Spleen (tissue), 11 donors: ENCODE measurements at regions not wholly inside any gene's neighbourhood (a gene's known extent, or its start where the extent isn't known, plus 50 kb on each side); places are given as distances from the start of the nearest gene placed in this dataset.

ENCODE experiments used
- DNase-seq: peaks from one replicate; pipeline ENCODE4 v3.0.0-alpha.2; 2020
- H3K27ac ChIP-seq, 8 donors: fragments of 200-600 bp; sonication (generic) in 7 of 8; 1 replicate in 4 of 8; 2 replicates in 4 of 8; pipeline versions ENCODE4 v1.5.0 to v1.8.0; 2016 to 2021; ENCODE audit warnings: inconsistent platforms in 4 of 8, mild to moderate bottlenecking in 4 of 8, moderate library complexity in 1 of 8
- H3K27me3 ChIP-seq, 7 donors: fragments of 200-600 bp; sonication (generic) in 6 of 7; replicated peaks in 1 of 7; 1 replicate in 4 of 7; 2 replicates in 3 of 7; pipeline versions ENCODE4 v1.5.0 to v1.8.0; 2016 to 2021; ENCODE audit warnings: inconsistent platforms in 3 of 7, mild to moderate bottlenecking in 1 of 7
- H3K36me3 ChIP-seq, 6 donors: fragments of 200-600 bp; sonication (generic) in 5 of 6; 1 replicate in 4 of 6; 2 replicates in 2 of 6; pipeline versions ENCODE4 v1.5.0 to v1.8.0; 2016 to 2021; ENCODE audit warnings: inconsistent platforms in 2 of 6
- H3K4me1 ChIP-seq, 6 donors: fragments of 200-600 bp; sonication (generic) in 5 of 6; 1 replicate in 3 of 6; 2 replicates in 3 of 6; pipeline versions ENCODE4 v1.5.0 to v1.8.0; 2016 to 2021; ENCODE audit warnings: inconsistent platforms in 3 of 6
- H3K4me3 ChIP-seq, 8 donors: fragments of 200-600 bp; sonication (generic) in 7 of 8; 1 replicate in 4 of 8; 2 replicates in 4 of 8; pipeline versions ENCODE4 v1.5.0 to v1.8.0; 2016 to 2021; ENCODE audit warnings: inconsistent platforms in 4 of 8, mild to moderate bottlenecking in 4 of 8, moderate library complexity in 2 of 8
- H3K9me3 ChIP-seq, 8 donors: fragments of 200-600 bp; sonication (generic) in 7 of 8; 1 replicate in 4 of 8; 2 replicates in 4 of 8; pipeline versions ENCODE4 v1.5.0 to v1.8.0; 2016 to 2021; ENCODE audit warnings: inconsistent platforms in 4 of 8
- POLR2A ChIP-seq, 3 donors: fragments of 450-650 bp; IDR thresholded peaks; one replicate each; pipeline ENCODE4 v1.5.1; 2017; ENCODE audit warnings: antibody characterized with exemption in 3 of 3, mild to moderate bottlenecking in 1 of 3
- POLR2AphosphoS5 ChIP-seq, 3 donors: sonication (generic); formaldehyde crosslinking; IDR thresholded peaks; one replicate each; pipeline ENCODE4 v1.5.1; 2017; ENCODE audit warnings: antibody characterized with exemption in 3 of 3
- WGBS, 5 donors: extraction: QIAGEN DNeasy Blood & Tissue Kit in 3 of 5; methylation state at CpG; one replicate each; pipeline versions ENCODE4 v1.1.5 to v1.1.7; 2013 to 2018; 5-methylcytosine and 5-hydroxymethylcytosine counted together
- intact Hi-C: fragments of 100-400 bp; cut with DNase I; formaldehyde crosslinking; loops from one replicate; pipeline ENCODE4 v1.15.0; 2023; ENCODE audit warnings: low total_unique reads
- TF ChIP-seq, protein P1 (sequence below), 11 experiments: fragments of 200-600 bp in 7 of 11; fragments of 450-650 bp in 4 of 11; sonication (generic) in 4 of 11; IDR thresholded peaks in 8 of 11; conservative IDR thresholded peaks in 3 of 11; 1 replicate in 7 of 11; 2 replicates in 4 of 11; pipeline versions ENCODE4 v1.4.0 to v1.8.0; 2016 to 2021; ENCODE audit warnings: antibody characterized with exemption in 11 of 11, inconsistent platforms in 4 of 11, mild to moderate bottlenecking in 1 of 11
- donor health status: healthy with polysubstance abuse.
- donor health status: DM: no; HTN: no; CAD: no; lungs with moderate emphysema.
- donor health status: DM: no; HTN: no; CAD: no.
- donor health status: Bipolar disorder and iron deficiency.
- donor health status: healthy.
- donor health status: DM: no; HTN: no; CAD: no.
- donor health status: DM: yes; HTN: yes; CAD: no.

- no peak for DNase-seq
- no peak overlapping the region for H3K27ac ChIP-seq
- peaks cover 0 to 5% (median 0%) of the 10 kb centered on the region in 6 donors for H3K4me1 ChIP-seq
- H3K27me3 ChIP-seq: peaks cover 0 to 56% (median 7%) of the 10 kb centered on the region in 7 donors
- 12 to 27% (median 18%) methylated on average over 28 to 34 of the region's 34 CpGs for WGBS, 5 donors
- H3K36me3 ChIP-seq: no peaks in the 10 kb centered on the region
- TF ChIP-seq, protein P1, sequence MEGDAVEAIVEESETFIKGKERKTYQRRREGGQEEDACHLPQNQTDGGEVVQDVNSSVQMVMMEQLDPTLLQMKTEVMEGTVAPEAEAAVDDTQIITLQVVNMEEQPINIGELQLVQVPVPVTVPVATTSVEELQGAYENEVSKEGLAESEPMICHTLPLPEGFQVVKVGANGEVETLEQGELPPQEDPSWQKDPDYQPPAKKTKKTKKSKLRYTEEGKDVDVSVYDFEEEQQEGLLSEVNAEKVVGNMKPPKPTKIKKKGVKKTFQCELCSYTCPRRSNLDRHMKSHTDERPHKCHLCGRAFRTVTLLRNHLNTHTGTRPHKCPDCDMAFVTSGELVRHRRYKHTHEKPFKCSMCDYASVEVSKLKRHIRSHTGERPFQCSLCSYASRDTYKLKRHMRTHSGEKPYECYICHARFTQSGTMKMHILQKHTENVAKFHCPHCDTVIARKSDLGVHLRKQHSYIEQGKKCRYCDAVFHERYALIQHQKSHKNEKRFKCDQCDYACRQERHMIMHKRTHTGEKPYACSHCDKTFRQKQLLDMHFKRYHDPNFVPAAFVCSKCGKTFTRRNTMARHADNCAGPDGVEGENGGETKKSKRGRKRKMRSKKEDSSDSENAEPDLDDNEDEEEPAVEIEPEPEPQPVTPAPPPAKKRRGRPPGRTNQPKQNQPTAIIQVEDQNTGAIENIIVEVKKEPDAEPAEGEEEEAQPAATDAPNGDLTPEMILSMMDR (IDR thresholded peaks at IDR 0.05 in 8 of 11, conservative IDR thresholded peaks at IDR 0.05 in 3 of 11): peak in 1 of 11 experiments; percentile 5
- peak in 1 of 3 donors; percentile 54 for TF ChIP-seq POLR2AphosphoS5 (IDR thresholded peaks at IDR 0.05)
- TF ChIP-seq POLR2A (IDR thresholded peaks at IDR 0.05): no peak
- H3K4me3 ChIP-seq: no peak overlapping the region
- no peaks in the 10 kb centered on the region for H3K9me3 ChIP-seq
- intact Hi-C loops: no loop called here
Observed at GRCh38 chr21:36542312-36543101, 62.6 kb upstream of the CLDN14 start.

- Histone ChIP-seq H3K4me3 (no peak overlapping the region), H3K27me3 (peaks cover 0 to 54% (median 7%) of the 10 kb centered on the region in 7 donors), H3K9me3 (no peaks in the 10 kb centered on the region), H3K4me1 (peaks cover 0 to 5% (median 0%) of the 10 kb centered on the region in 6 donors), H3K27ac (no peak overlapping the region), H3K36me3 (no peaks in the 10 kb centered on the region)
- TF ChIP-seq POLR2A (IDR thresholded peaks at IDR 0.05) (no peak), POLR2AphosphoS5 (IDR thresholded peaks at IDR 0.05) (no peak)
- TF ChIP-seq, protein P1 (IDR thresholded peaks at IDR 0.05 in 8 of 11, conservative IDR thresholded peaks at IDR 0.05 in 3 of 11): no peak
- DNase-seq: no peak
- intact Hi-C loops: no loop called here
- WGBS, 5 donors: 87 to 97% (median 95%) methylated on average over 3 to 4 of the region's 4 CpGs
Observed at GRCh38 chr21:36543924-36544323, 64.0 kb upstream of the CLDN14 start.

- Histone ChIP-seq H3K4me3 (no peak overlapping the region), H3K27ac (no peak overlapping the region), H3K4me1 (peaks cover 0 to 5% (median 0%) of the 10 kb centered on the region in 6 donors), H3K36me3 (no peaks in the 10 kb centered on the region), H3K9me3 (no peaks in the 10 kb centered on the region), H3K27me3 (peaks cover 0 to 51% (median 7%) of the 10 kb centered on the region in 7 donors)
- DNase-seq: no peak
- intact Hi-C loops: no loop called here
- TF ChIP-seq, protein P1 (IDR thresholded peaks at IDR 0.05 in 8 of 11, conservative IDR thresholded peaks at IDR 0.05 in 3 of 11): no peak
- TF ChIP-seq POLR2AphosphoS5 (IDR thresholded peaks at IDR 0.05): no peak
- TF ChIP-seq POLR2A (IDR thresholded peaks at IDR 0.05): no peak
- WGBS, 5 donors: 69 to 84% (median 79%) methylated on average over 9 of the region's 9 CpGs
Observed at GRCh38 chr21:36544545-36544944, 64.6 kb upstream of the CLDN14 start.

DNA sequence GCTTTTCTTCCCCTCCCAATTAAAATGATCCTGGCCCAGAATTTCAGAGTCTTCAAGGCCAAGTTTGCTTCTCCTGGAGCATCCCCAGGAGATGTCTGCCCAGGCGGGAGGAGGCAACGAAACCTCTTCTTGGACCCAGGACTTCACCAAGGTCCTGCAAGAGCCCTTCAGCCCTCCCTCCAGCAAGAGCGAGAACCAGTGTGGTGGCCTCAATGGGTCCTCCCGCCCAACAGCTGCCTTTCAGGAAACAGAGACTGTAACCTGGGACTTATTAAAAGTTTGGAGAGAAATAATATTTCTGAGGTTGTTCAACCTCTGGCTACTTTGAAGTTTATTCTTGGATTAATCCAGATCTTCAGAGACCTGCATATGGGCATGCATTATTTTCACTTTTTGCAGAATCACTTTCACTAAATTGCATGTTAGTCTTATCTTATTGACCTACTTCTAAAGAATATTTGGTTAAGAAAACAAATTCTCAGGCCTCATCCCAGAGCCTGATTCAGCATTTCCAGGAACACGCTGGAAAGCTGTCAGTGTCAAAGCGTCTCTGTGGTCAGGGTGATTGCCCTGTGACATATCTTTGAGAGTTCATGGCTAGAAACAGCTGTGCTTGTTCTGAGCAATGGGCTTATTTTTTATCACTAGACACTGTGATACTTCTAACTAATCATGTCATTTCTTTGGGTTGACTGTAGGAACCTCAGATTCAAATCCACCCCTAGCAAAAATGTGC lies 66.0 kb upstream of the CLDN14 start:
- Histone ChIP-seq H3K9me3 (no peaks in the 10 kb centered on the region), H3K4me3 (no peak overlapping the region), H3K27me3 (peaks cover 0 to 56% (median 7%) of the 10 kb centered on the region in 7 donors), H3K4me1 (peaks cover 0 to 5% (median 0%) of the 10 kb centered on the region in 6 donors), H3K36me3 (no peaks in the 10 kb centered on the region), H3K27ac (no peak overlapping the region)
- WGBS, 5 donors: 64 to 80% (median 75%) methylated on average over 6 of the region's 6 CpGs
- intact Hi-C loops: no loop called here
- TF ChIP-seq POLR2AphosphoS5 (IDR thresholded peaks at IDR 0.05) (no peak), POLR2A (IDR thresholded peaks at IDR 0.05) (no peak)
- TF ChIP-seq, protein P1 (IDR thresholded peaks at IDR 0.05 in 8 of 11, conservative IDR thresholded peaks at IDR 0.05 in 3 of 11): no peak
- DNase-seq: no peak
